H1 (cell line): ENCODE measurements at regions not wholly inside any gene's neighbourhood (a gene's known extent, or its start where the extent isn't known, plus 50 kb on each side); places are given as distances from the start of the nearest gene placed in this dataset.

Experiments used
- CTCF ChIP-seq, 3 experiments: IDR thresholded peaks; 1 replicate in 2 of 3; 2 replicates in 1 of 3; pipeline versions ENCODE4 v1.5.1 to v1.6.1; 2011; ENCODE audit warnings: low read length in 3 of 3, mild to moderate bottlenecking in 3 of 3, inconsistent platforms in 2 of 3, low read depth in 1 of 3, moderate library complexity in 1 of 3; ENCODE audit not compliant: insufficient read depth in 1 of 3; ENCODE audit errors: control extremely low read depth in 1 of 3
- EGR1 ChIP-seq: IDR thresholded peaks from 2 replicates; pipeline ENCODE4 v1.6.1; 2011; ENCODE audit warnings: low read depth, low read length, borderline replicate concordance
- EP300 ChIP-seq, 2 experiments: IDR thresholded peaks; 1 replicate in 1 of 2; 2 replicates in 1 of 2; pipeline ENCODE4 v1.6.1; 2011 to 2012; ENCODE audit warnings: low read depth in 2 of 2, low read length in 2 of 2, mild to moderate bottlenecking in 2 of 2, borderline replicate concordance in 1 of 2, inconsistent platforms in 1 of 2, moderate library complexity in 1 of 2
- GABPA ChIP-seq: IDR thresholded peaks from 2 replicates; pipeline ENCODE4 v1.6.1; 2011; ENCODE audit warnings: mild to moderate bottlenecking, low read length, moderate library complexity, borderline replicate concordance; ENCODE audit not compliant: insufficient read depth
- MAX ChIP-seq: IDR thresholded peaks from 2 replicates; pipeline ENCODE4 v1.6.1; 2012; ENCODE audit warnings: inconsistent platforms
- NANOG ChIP-seq: IDR thresholded peaks from 2 replicates; pipeline ENCODE4 v1.6.1; 2011; ENCODE audit warnings: low read length, low read depth, mild to moderate bottlenecking, inconsistent platforms; ENCODE audit not compliant: insufficient read depth, poor library complexity, severe bottlenecking
- POLR2A ChIP-seq, 2 experiments: IDR thresholded peaks; 1 replicate in 1 of 2; 2 replicates in 1 of 2; pipeline ENCODE4 v1.6.1; 2011; ENCODE audit warnings: low read depth in 2 of 2, low read length in 2 of 2, mild to moderate bottlenecking in 2 of 2; ENCODE audit errors: control extremely low read depth in 1 of 2
- RAD21 ChIP-seq, 2 experiments: IDR thresholded peaks in 1 of 2; conservative IDR thresholded peaks in 1 of 2; 2 replicates each; pipeline ENCODE4 v1.6.1; 2011; ENCODE audit warnings: low read depth in 2 of 2, low read length in 2 of 2, improper control_type of control experiment in 1 of 2, inconsistent platforms in 1 of 2, mild to moderate bottlenecking in 1 of 2, moderate library complexity in 1 of 2
- RBBP5 ChIP-seq: IDR thresholded peaks from 2 replicates; pipeline ENCODE4 v1.7.1; 2012; ENCODE audit warnings: low read depth, mild to moderate bottlenecking, inconsistent platforms, low read length, moderate library complexity, borderline replicate concordance
- SUZ12 ChIP-seq: fragments of 200-600 bp; sonication (generic); IDR thresholded peaks from 2 replicates; pipeline ENCODE4 v1.6.1; 2012; ENCODE audit warnings: mild to moderate bottlenecking, inconsistent platforms, low read length, moderate library complexity, mixed read lengths
- YY1 ChIP-seq: IDR thresholded peaks from 2 replicates; pipeline ENCODE4 v1.6.1; 2011; ENCODE audit warnings: low read depth, mild to moderate bottlenecking, low read length

- TF ChIP-seq MAX: no peak
- TF ChIP-seq CTCF (IDR thresholded peaks at IDR 0.05; ENCODE audit: control extremely low read depth in 1 of 3, insufficient read depth in 1 of 3, low read depth in 1 of 3, low read length in 3 of 3): no peak
- TF ChIP-seq EGR1: no peak
- no peak for TF ChIP-seq POLR2A (IDR thresholded peaks at IDR 0.05; ENCODE audit: control extremely low read depth in 1 of 2, low read depth in 2 of 2, low read length in 2 of 2)
- TF ChIP-seq EP300 (IDR thresholded peaks at IDR 0.05; ENCODE audit: borderline replicate concordance in 1 of 2, low read depth in 2 of 2, low read length in 2 of 2): no peak
- no peak for TF ChIP-seq RBBP5
- TF ChIP-seq SUZ12: no peak
- no peak for TF ChIP-seq NANOG
- TF ChIP-seq GABPA: no peak
- TF ChIP-seq RAD21 (IDR thresholded peaks at IDR 0.05 in 1 of 2, conservative IDR thresholded peaks at IDR 0.05 in 1 of 2; ENCODE audit: low read depth in 2 of 2, low read length in 2 of 2): no peak
- no peak for TF ChIP-seq YY1
Measured at GRCh38 chr1:199150756-199151155, 511.9 kb downstream of the PTPRC start.
